ENCODE measurements at regions not wholly inside any gene's neighbourhood (a gene's known extent, or its start where the extent isn't known, plus 50 kb on each side); places are given as distances from the start of the nearest gene placed in this dataset.

GRCh38 chr10:62899311-62899710 is 83.1 kb upstream of the EGR2 start:
- Histone ChIP-seq H3K27me3 (ENCODE audit: control insufficient read depth, insufficient read depth, low read length) (no peaks in the 10 kb centered on the region), H3K4me3 (ENCODE audit: insufficient read depth, low read depth, low read length) (no peak overlapping the region), H3K36me3 (replicated peaks; ENCODE audit: control insufficient read depth, insufficient read depth, low read length) (no peaks in the 10 kb centered on the region)
- no peak for DNase-seq

DNA sequence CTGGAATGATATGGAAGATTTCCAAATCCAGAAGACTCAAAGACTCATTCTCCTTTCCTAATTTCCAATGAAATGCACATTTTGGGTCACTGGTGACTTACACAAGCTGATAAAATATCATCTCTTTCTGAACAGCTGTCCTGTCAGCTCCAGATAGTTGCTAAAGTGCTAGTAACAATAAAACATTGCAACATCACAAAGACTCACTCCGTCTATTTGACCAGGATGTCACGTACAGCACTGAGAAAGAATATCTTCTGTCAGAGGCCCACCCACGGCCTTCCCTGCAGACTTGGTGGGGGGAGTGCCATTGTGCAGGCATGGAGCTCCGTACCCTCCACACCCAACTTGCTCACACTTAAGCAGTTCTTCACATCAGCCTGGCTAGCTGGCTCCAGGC is 78.9 kb upstream of the EGR2 start:
- H3K27me3 ChIP-seq (ENCODE audit: control insufficient read depth, insufficient read depth, low read length) = no peaks in the 10 kb centered on the region
- no peak for DNase-seq
- H3K4me3 ChIP-seq (ENCODE audit: insufficient read depth, low read depth, low read length) = no peak overlapping the region
- no peaks in the 10 kb centered on the region for H3K36me3 ChIP-seq (replicated peaks; ENCODE audit: control insufficient read depth, insufficient read depth, low read length)

GRCh38 chr10:62894156-62894555 is 78.0 kb upstream of the EGR2 start:
- no peak for DNase-seq
- no peaks in the 10 kb centered on the region for H3K36me3 ChIP-seq (replicated peaks; ENCODE audit: control insufficient read depth, insufficient read depth, low read length)
- H3K4me3 ChIP-seq (ENCODE audit: insufficient read depth, low read depth, low read length) = no peak overlapping the region
- no peaks in the 10 kb centered on the region for H3K27me3 ChIP-seq (ENCODE audit: control insufficient read depth, insufficient read depth, low read length)

GRCh38 chr10:62893036-62893435 is 76.9 kb upstream of the EGR2 start:
- no peak for DNase-seq
- Histone ChIP-seq H3K27me3 (ENCODE audit: control insufficient read depth, insufficient read depth, low read length) (no peaks in the 10 kb centered on the region), H3K36me3 (replicated peaks; ENCODE audit: control insufficient read depth, insufficient read depth, low read length) (no peaks in the 10 kb centered on the region), H3K4me3 (ENCODE audit: insufficient read depth, low read depth, low read length) (no peak overlapping the region)

DNA sequence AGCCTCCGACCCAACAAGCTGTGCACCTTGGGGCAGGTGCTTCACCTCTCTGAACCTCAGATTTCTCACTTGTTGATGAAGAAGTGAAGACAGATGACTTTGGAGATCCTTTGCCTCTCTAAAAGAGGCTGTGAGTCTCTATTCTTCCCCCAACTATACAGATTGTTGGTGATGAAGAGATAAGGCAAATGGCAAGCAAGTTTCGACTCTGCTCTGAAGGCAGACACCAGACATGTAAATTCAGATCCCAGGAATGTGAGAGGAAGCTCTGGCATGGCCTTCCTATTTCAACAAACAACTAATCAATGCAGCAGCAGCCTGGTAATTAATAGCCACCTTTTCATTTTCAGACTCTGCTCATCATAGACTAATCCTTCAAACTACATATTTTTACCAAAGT is 74.2 kb upstream of the EGR2 start:
- no peak for DNase-seq
- no peak overlapping the region for H3K4me3 ChIP-seq (ENCODE audit: insufficient read depth, low read depth, low read length)
- no peaks in the 10 kb centered on the region for H3K27me3 ChIP-seq (ENCODE audit: control insufficient read depth, insufficient read depth, low read length)
- no peaks in the 10 kb centered on the region for H3K36me3 ChIP-seq (replicated peaks; ENCODE audit: control insufficient read depth, insufficient read depth, low read length)

DNA sequence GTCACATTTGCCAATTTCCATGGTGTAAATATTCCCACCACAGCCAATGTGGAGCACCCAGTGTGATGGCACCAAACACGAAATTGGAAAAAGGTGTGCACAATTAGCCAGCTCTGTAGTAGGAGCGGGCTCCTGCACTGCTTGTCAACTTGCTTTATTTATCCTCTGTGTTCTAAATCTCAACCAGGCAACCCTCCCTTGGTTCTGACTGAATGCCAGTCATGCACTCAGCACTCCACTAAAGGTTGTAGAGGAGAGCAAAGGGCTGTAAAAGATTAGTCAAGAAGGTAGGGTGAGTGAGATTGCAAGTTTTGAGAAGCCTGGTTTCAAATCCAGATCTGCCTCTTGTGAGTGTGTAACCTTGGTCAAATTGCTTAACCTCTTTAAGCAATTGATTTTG is 71.5 kb upstream of the EGR2 start:
- H3K4me3 ChIP-seq (ENCODE audit: insufficient read depth, low read depth, low read length) = no peak overlapping the region
- no peak for DNase-seq
- no peaks in the 10 kb centered on the region for H3K27me3 ChIP-seq (ENCODE audit: control insufficient read depth, insufficient read depth, low read length)
- H3K36me3 ChIP-seq (replicated peaks; ENCODE audit: control insufficient read depth, insufficient read depth, low read length) = no peaks in the 10 kb centered on the region

DNA sequence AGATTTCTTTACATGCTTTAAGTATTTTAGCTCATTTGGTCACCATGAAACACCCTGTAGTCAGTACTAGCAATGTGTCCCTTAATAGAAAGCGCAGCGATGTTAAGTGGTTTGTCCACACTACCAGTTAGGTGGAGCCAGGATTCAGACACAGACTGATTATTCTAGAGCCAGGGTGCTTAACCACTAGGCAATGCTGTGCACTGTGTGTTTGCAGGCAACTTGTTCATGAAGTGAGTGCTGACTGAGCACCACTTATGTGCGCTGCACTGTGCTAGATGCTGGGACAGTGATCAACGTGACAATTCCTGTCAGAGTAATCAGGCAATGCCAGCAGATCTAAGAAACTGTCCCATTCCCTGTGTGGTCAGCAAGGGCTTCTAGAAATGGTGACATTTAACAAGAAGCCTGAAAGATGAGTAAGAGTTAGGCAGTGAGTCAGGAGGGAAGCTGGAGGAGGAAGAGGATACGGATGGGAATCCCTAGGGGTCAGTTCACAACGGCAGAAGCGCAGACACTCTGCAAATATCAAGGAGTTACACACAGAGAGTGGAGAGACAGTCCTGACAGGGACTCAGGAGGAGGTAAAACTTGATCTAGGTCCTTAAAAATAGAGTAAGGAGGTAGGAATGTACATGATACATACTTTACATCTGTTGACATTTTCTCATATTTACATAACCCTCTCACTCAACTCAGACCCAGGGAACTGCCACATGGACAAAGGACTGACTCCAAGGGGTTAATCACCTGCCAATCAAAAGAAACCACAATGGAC is 69.7 kb upstream of the EGR2 start:
- no peaks in the 10 kb centered on the region for H3K36me3 ChIP-seq (replicated peaks; ENCODE audit: control insufficient read depth, insufficient read depth, low read length)
- DNase-seq = no peak
- no peaks in the 10 kb centered on the region for H3K27me3 ChIP-seq (ENCODE audit: control insufficient read depth, insufficient read depth, low read length)
- H3K4me3 ChIP-seq (ENCODE audit: insufficient read depth, low read depth, low read length) = no peak overlapping the region

GRCh38 chr10:62880162-62880561 is 64.0 kb upstream of the EGR2 start:
- DNase-seq = no peak
- Histone ChIP-seq H3K36me3 (replicated peaks; ENCODE audit: control insufficient read depth, insufficient read depth, low read length) (no peaks in the 10 kb centered on the region), H3K27me3 (ENCODE audit: control insufficient read depth, insufficient read depth, low read length) (no peaks in the 10 kb centered on the region), H3K4me3 (ENCODE audit: insufficient read depth, low read depth, low read length) (no peak overlapping the region)

DNA sequence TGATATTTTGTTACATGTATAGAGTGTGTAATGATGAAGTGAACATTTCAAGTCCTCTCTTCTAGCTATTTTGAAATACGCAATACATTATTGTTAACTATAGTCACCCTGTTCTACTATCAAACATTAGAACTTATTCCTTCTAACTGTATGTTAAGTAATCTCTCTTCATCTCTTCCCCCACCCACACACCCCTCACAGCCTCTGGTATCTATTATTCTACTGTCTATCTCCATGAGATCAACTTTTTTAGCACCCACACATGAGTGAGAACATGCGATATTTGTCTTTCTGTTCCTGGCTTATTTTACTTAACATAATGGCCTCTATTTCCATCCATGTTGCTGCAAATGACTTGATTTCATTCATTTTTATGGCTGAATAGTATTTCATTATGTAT is 57.7 kb upstream of the EGR2 start:
- no peak for DNase-seq
- no peak overlapping the region for H3K4me3 ChIP-seq (ENCODE audit: insufficient read depth, low read depth, low read length)
- H3K36me3 ChIP-seq (replicated peaks; ENCODE audit: control insufficient read depth, insufficient read depth, low read length) = no peaks in the 10 kb centered on the region
- no peaks in the 10 kb centered on the region for H3K27me3 ChIP-seq (ENCODE audit: control insufficient read depth, insufficient read depth, low read length)

GRCh38 chr10:62870866-62871265 is 54.7 kb upstream of the EGR2 start:
- Histone ChIP-seq H3K27me3 (ENCODE audit: control insufficient read depth, insufficient read depth, low read length) (no peaks in the 10 kb centered on the region), H3K4me3 (ENCODE audit: insufficient read depth, low read depth, low read length) (no peak overlapping the region), H3K36me3 (replicated peaks; ENCODE audit: control insufficient read depth, insufficient read depth, low read length) (no peaks in the 10 kb centered on the region)
- peak; percentile 12 for DNase-seq

DNA sequence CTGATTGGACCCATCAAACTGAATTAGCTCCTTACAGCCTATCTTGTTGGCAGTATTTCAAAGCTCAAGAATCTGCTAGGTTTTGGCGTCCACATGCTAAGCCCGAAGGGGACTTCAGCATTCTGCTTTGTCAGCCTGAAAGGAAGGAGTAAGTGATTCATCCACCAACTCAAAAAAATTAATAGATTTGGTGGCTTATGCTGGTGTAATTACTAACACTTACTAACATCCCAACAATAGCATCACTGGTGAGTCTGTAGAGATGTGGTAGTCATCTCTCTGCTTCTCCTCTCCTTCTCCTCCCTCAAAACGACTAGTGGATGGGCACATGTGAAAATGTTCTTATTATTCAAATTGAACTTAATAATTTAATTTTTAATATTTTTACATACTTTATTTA is 53.8 kb upstream of the EGR2 start:
- Histone ChIP-seq H3K4me3 (ENCODE audit: insufficient read depth, low read depth, low read length) (no peak overlapping the region), H3K27me3 (ENCODE audit: control insufficient read depth, insufficient read depth, low read length) (no peaks in the 10 kb centered on the region), H3K36me3 (replicated peaks; ENCODE audit: control insufficient read depth, insufficient read depth, low read length) (no peaks in the 10 kb centered on the region)
- DNase-seq = no peak

- no peak overlapping the region for H3K4me3 ChIP-seq (ENCODE audit: insufficient read depth, low read depth, low read length)
- no peak for DNase-seq
- no peaks in the 10 kb centered on the region for H3K27me3 ChIP-seq (ENCODE audit: control insufficient read depth, insufficient read depth, low read length)
- no peaks in the 10 kb centered on the region for H3K36me3 ChIP-seq (replicated peaks; ENCODE audit: control insufficient read depth, insufficient read depth, low read length)
Observed at GRCh38 chr10:62866941-62867340, 50.8 kb upstream of the EGR2 start.

DNA sequence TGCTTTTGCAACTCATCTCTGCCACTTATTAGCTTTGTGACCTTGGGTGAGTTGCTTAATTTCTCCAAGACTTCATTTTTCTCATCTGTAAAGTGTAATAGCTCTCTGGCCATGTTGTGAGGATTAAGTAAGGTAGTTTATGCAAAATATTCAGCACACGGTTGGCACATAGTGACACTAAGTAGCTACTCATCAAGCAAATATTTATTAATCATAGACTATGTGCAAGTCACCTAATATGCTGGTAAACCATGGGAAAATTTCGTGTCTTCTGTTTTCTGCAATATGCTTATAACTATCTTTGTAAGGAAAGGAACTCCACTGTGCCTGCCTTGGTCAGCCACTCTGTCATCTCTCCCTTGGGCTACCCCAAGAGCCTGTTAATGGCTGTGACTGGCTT is 50.3 kb upstream of the EGR2 start:
- DNase-seq = no peak
- Histone ChIP-seq H3K27me3 (ENCODE audit: control insufficient read depth, insufficient read depth, low read length) (no peaks in the 10 kb centered on the region), H3K4me3 (ENCODE audit: insufficient read depth, low read depth, low read length) (no peak overlapping the region), H3K36me3 (replicated peaks; ENCODE audit: control insufficient read depth, insufficient read depth, low read length) (no peaks in the 10 kb centered on the region)

Measured in H7 (cell line).